Endothelial cell of umbilical vein (primary cell): ENCODE measurements at regions not wholly inside any gene's neighbourhood (a gene's known extent, or its start where the extent isn't known, plus 50 kb on each side); places are given as distances from the start of the nearest gene placed in this dataset.

Experiments
- BruUV-seq: library from RNA; stranded (reverse); fragments of 400-500 nt; replicated peaks from 2 replicates; lab custom pipeline; 2021; lab: Mats Ljungman, UMichigan
- CTCF ChIA-PET: fragments of 300-600, 350-600 bp; sonication (Branson Sonifier 250); formaldehyde crosslinking; loops from one replicate; lab custom pipeline; 2021; ENCODE audit warnings: antibody characterized with exemption, inconsistent platforms; lab: Charles Lee
- POLR2A ChIA-PET: fragments of 300-600, 350-600 bp; sonication (Branson Sonifier 250); formaldehyde crosslinking; loops from one replicate; lab custom pipeline; 2021; ENCODE audit warnings: antibody characterized with exemption, inconsistent platforms; lab: Charles Lee
- DNase-seq: peaks from one replicate; pipeline ENCODE4 v3.0.0-alpha.2; 2011; ENCODE audit warnings: low read depth, low spot score
- FAIRE-seq: peaks from 2 replicates; lab custom pipeline; 2011; peaks lifted over from hg19 to GRCh38; lab: Jason Lieb, UNC
- H2AFZ ChIP-seq: 2 replicates; pipeline ENCODE4 v1.6.0; 2012; ENCODE audit warnings: low read depth, low read length, control low read depth, inconsistent platforms
- H3K27ac ChIP-seq: 2 replicates; pipeline ENCODE4 v1.5.1; 2011; ENCODE audit warnings: low read depth, mild to moderate bottlenecking, control low read depth, low read length, moderate library complexity; ENCODE audit not compliant: insufficient read depth
- H3K27me3 ChIP-seq, 2 experiments: 2 replicates each; pipeline versions ENCODE4 v1.6.0 to v1.6.1; 2011; ENCODE audit warnings: low read length in 2 of 2, mixed read lengths in 1 of 2; ENCODE audit not compliant: control insufficient read depth in 2 of 2, insufficient read depth in 2 of 2
- H3K36me3 ChIP-seq, 2 experiments: 2 replicates in 1 of 2; 3 replicates in 1 of 2; pipeline ENCODE4 v1.5.1; 2011; ENCODE audit warnings: low read length in 2 of 2, mild to moderate bottlenecking in 1 of 2, moderate library complexity in 1 of 2; ENCODE audit not compliant: control insufficient read depth in 2 of 2, insufficient read depth in 2 of 2; ENCODE audit errors: extremely low read depth in 1 of 2
- H3K4me1 ChIP-seq: 3 replicates; pipeline ENCODE4 v1.5.1; 2011; ENCODE audit warnings: mild to moderate bottlenecking, low read length; ENCODE audit not compliant: control insufficient read depth, insufficient read depth; ENCODE audit errors: extremely low read depth
- H3K4me2 ChIP-seq: 2 replicates; pipeline ENCODE4 v1.6.1; 2011; ENCODE audit warnings: low read length, control low read depth, mixed read lengths; ENCODE audit not compliant: insufficient read depth
- H3K4me3 ChIP-seq, 3 experiments: fragments of 200-600 bp in 1 of 3; sonication (generic), shearing (Covaris generic) in 1 of 3; replicated peaks in 1 of 3; 2 replicates each; pipeline ENCODE4 v1.5.1; 2011 to 2016; ENCODE audit warnings: control low read depth in 3 of 3, low read length in 3 of 3, mild to moderate bottlenecking in 2 of 3, inconsistent platforms in 1 of 3, low read depth in 1 of 3, moderate library complexity in 1 of 3; ENCODE audit not compliant: insufficient read depth in 1 of 3
- H3K79me2 ChIP-seq: 2 replicates; pipeline ENCODE4 v1.6.0; 2012; ENCODE audit warnings: low read length, inconsistent platforms; ENCODE audit not compliant: control insufficient read depth, insufficient read depth
- H3K9ac ChIP-seq: replicated peaks from 2 replicates; pipeline ENCODE3; 2011; ENCODE audit warnings: low read length, control low read depth; ENCODE audit not compliant: insufficient read depth; ENCODE audit errors: extremely low read depth
- H3K9me1 ChIP-seq: replicated peaks from 3 replicates; pipeline ENCODE4 v1.6.0; 2011; ENCODE audit warnings: mild to moderate bottlenecking, low read length; ENCODE audit not compliant: control insufficient read depth, insufficient read depth; ENCODE audit errors: extremely low read depth
- H3K9me3 ChIP-seq: replicated peaks from 2 replicates; pipeline ENCODE4 v1.5.1; 2012; ENCODE audit warnings: low read length, inconsistent platforms; ENCODE audit not compliant: control insufficient read depth, insufficient read depth
- H4K20me1 ChIP-seq: replicated peaks from 2 replicates; pipeline ENCODE3; 2011; ENCODE audit warnings: mild to moderate bottlenecking, low read length; ENCODE audit not compliant: control insufficient read depth, insufficient read depth; ENCODE audit errors: extremely low read depth
- EZH2 ChIP-seq: IDR thresholded peaks from 2 replicates; pipeline ENCODE4 v1.6.1; 2012; ENCODE audit warnings: borderline replicate concordance, low read depth, mild to moderate bottlenecking, moderate library complexity, low read length, inconsistent platforms; ENCODE audit not compliant: severe bottlenecking
- FOS ChIP-seq: IDR thresholded peaks from 2 replicates; pipeline ENCODE4 v1.6.1; 2011; ENCODE audit warnings: mild to moderate bottlenecking, low read length, moderate library complexity, borderline replicate concordance; ENCODE audit not compliant: insufficient read depth
- GATA2 ChIP-seq: IDR thresholded peaks from 2 replicates; pipeline ENCODE4 v1.7.0; 2011; ENCODE audit warnings: low read depth, mild to moderate bottlenecking, moderate library complexity, mixed read lengths, low read length; ENCODE audit not compliant: insufficient read length, insufficient read depth
- JUN ChIP-seq: IDR thresholded peaks from 2 replicates; pipeline ENCODE4 v1.6.1; 2011; ENCODE audit warnings: borderline replicate concordance, low read depth; ENCODE audit not compliant: insufficient read length, insufficient read depth
- MAX ChIP-seq: IDR thresholded peaks from 2 replicates; pipeline ENCODE4 v1.6.1; 2011; ENCODE audit not compliant: insufficient read depth, insufficient read length
- MYC ChIP-seq: IDR thresholded peaks from one replicate; pipeline ENCODE4 v1.6.1; 2011; ENCODE audit warnings: mild to moderate bottlenecking, low read depth, low read length
- POLR2A ChIP-seq: IDR thresholded peaks from 2 replicates; pipeline ENCODE4 v1.6.1; 2012; ENCODE audit warnings: low read depth, mild to moderate bottlenecking, control low read depth, low read length
- POLR2AphosphoS5 ChIP-seq: IDR thresholded peaks from 2 replicates; pipeline ENCODE4 v1.6.1; 2012; ENCODE audit warnings: low read depth, mild to moderate bottlenecking, control low read depth, low read length, moderate library complexity; ENCODE audit not compliant: insufficient read depth
- dilution Hi-C: fragments of 300-500 bp; cut with MboI; formaldehyde crosslinking; loops from one replicate; pipeline ENCODE4 v1.15.0; 2019; ENCODE audit warnings: low sequenced_read_pairs; ENCODE audit not compliant: extremely low pct_ligation_motif_present
- intact Hi-C: fragments of 100-400 bp; cut with micrococcal nuclease; formaldehyde crosslinking; loops from one replicate; pipeline ENCODE4 v1.10.0; 2022
- TF ChIP-seq, protein P1 (sequence below), 2 donors: IDR thresholded peaks; 1 replicate in 1 of 2; 2 replicates in 1 of 2; pipeline ENCODE4 v1.5.1; 2011; ENCODE audit warnings: low read length in 2 of 2, mild to moderate bottlenecking in 2 of 2, moderate library complexity in 2 of 2, control low read depth in 1 of 2, inconsistent platforms in 1 of 2, low read depth in 1 of 2; ENCODE audit not compliant: insufficient read depth in 1 of 2; ENCODE audit errors: extremely low read depth in 1 of 2

GRCh38 chrX:13472975-13473374, 96.4 kb upstream of the EGFL6 start:
- intact Hi-C loops (loop anchor here (5.0 kb wide), 1 partner anchor 46 kb away; no protein-coding TSS in a partner anchor), dilution Hi-C loops (no loop called here)
- no peak overlapping the region for H3K9ac ChIP-seq
- DNase-seq (no peak), FAIRE-seq (no peak)
- no peak overlapping the region for H3K4me2 ChIP-seq
- no TSS peak for BruUV-seq
- H3K27me3 ChIP-seq: no peaks in the 10 kb centered on the region
- H3K4me1 ChIP-seq: peaks cover 9% of the 10 kb centered on the region
- TF ChIP-seq JUN (no peak), POLR2AphosphoS5 (no peak), MYC (no peak), MAX (no peak), FOS (no peak), POLR2A (no peak), EZH2 (no peak), GATA2 (no peak)
- TF ChIP-seq, protein P1, sequence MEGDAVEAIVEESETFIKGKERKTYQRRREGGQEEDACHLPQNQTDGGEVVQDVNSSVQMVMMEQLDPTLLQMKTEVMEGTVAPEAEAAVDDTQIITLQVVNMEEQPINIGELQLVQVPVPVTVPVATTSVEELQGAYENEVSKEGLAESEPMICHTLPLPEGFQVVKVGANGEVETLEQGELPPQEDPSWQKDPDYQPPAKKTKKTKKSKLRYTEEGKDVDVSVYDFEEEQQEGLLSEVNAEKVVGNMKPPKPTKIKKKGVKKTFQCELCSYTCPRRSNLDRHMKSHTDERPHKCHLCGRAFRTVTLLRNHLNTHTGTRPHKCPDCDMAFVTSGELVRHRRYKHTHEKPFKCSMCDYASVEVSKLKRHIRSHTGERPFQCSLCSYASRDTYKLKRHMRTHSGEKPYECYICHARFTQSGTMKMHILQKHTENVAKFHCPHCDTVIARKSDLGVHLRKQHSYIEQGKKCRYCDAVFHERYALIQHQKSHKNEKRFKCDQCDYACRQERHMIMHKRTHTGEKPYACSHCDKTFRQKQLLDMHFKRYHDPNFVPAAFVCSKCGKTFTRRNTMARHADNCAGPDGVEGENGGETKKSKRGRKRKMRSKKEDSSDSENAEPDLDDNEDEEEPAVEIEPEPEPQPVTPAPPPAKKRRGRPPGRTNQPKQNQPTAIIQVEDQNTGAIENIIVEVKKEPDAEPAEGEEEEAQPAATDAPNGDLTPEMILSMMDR (IDR thresholded peaks at IDR 0.05; ENCODE audit: extremely low read depth in 1 of 2, insufficient read depth in 1 of 2, low read depth in 1 of 2, low read length in 2 of 2): no peak
- H3K79me2 ChIP-seq: no peaks in the 10 kb centered on the region
- no peak overlapping the region for H3K27ac ChIP-seq
- no peaks in the 10 kb centered on the region for H3K36me3 ChIP-seq
- no peaks in the 10 kb centered on the region for H3K9me3 ChIP-seq
- no peak overlapping the region for H2AFZ ChIP-seq
- no peaks in the 10 kb centered on the region for H3K9me1 ChIP-seq
- no peak overlapping the region for H3K4me3 ChIP-seq
- H4K20me1 ChIP-seq: no peaks in the 10 kb centered on the region
- ChIA-PET CTCF (no interaction called here), POLR2A (no interaction called here)
